Osteocyte (in vitro differentiated cells): ENCODE measurements at regions not wholly inside any gene's neighbourhood (a gene's known extent, or its start where the extent isn't known, plus 50 kb on each side); places are given as distances from the start of the nearest gene placed in this dataset.

Experiments
- DNase-seq: peaks from one replicate; pipeline ENCODE4 v3.0.0; 2021; ENCODE audit warnings: mixed read lengths; ENCODE audit not compliant: unreplicated experiment; ENCODE audit errors: extremely low spot score
- H3K27ac Mint-ChIP-seq: one replicate; pipeline ENCODE4 v1.8.0; 2021; ENCODE audit warnings: mild to moderate bottlenecking, mixed read lengths; ENCODE audit not compliant: unreplicated experiment
- H3K27me3 Mint-ChIP-seq: one replicate; pipeline ENCODE4 v1.8.0; 2021; ENCODE audit warnings: mixed read lengths; ENCODE audit not compliant: unreplicated experiment
- H3K36me3 Mint-ChIP-seq: one replicate; pipeline ENCODE4 v1.8.0; 2021; ENCODE audit warnings: mixed read lengths; ENCODE audit not compliant: unreplicated experiment
- H3K4me1 Mint-ChIP-seq: one replicate; pipeline ENCODE4 v1.8.0; 2021; ENCODE audit warnings: mixed read lengths; ENCODE audit not compliant: unreplicated experiment
- H3K4me3 Mint-ChIP-seq: one replicate; pipeline ENCODE4 v1.8.0; 2021; ENCODE audit warnings: mild to moderate bottlenecking, moderate library complexity, mixed read lengths; ENCODE audit not compliant: unreplicated experiment
- H3K9me3 Mint-ChIP-seq: one replicate; pipeline ENCODE4 v1.8.0; 2021; ENCODE audit warnings: mixed read lengths; ENCODE audit not compliant: unreplicated experiment
- TF ChIP-seq, protein P1 (sequence below): fragments of 200-600 bp; sonication (generic); IDR thresholded peaks from 2 replicates; pipeline ENCODE4 v1.5.0; 2021; ENCODE audit warnings: antibody characterized with exemption, mild to moderate bottlenecking, moderate library complexity

DNA sequence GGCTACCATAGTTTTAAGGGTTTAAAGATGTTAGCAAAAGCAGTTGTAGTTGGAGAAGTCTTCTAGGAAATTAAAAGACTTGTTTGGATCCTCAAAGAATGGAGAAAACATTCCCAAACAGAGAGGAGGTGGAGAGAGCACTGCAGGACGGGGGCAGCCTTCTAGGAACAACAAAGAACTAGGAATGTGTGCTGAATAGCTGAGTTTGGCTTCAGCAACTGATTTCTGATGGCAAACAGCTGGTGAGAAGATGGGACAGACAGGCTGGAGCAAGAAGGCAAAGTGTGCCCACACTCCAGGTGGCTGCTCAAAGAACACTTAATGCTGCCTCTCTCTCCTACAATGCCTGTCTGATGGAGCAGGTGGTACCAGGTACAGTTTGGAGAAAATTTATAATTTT is 1331.1 kb downstream of the ADGRL3 start:
- no peak for DNase-seq
- Mint-ChIP-seq H3K9me3 (no peaks in the 10 kb centered on the region), H3K27ac (no peak overlapping the region), H3K27me3 (no peaks in the 10 kb centered on the region), H3K4me3 (no peak overlapping the region), H3K36me3 (no peaks in the 10 kb centered on the region), H3K4me1 (no peaks in the 10 kb centered on the region)
- TF ChIP-seq, protein P1, sequence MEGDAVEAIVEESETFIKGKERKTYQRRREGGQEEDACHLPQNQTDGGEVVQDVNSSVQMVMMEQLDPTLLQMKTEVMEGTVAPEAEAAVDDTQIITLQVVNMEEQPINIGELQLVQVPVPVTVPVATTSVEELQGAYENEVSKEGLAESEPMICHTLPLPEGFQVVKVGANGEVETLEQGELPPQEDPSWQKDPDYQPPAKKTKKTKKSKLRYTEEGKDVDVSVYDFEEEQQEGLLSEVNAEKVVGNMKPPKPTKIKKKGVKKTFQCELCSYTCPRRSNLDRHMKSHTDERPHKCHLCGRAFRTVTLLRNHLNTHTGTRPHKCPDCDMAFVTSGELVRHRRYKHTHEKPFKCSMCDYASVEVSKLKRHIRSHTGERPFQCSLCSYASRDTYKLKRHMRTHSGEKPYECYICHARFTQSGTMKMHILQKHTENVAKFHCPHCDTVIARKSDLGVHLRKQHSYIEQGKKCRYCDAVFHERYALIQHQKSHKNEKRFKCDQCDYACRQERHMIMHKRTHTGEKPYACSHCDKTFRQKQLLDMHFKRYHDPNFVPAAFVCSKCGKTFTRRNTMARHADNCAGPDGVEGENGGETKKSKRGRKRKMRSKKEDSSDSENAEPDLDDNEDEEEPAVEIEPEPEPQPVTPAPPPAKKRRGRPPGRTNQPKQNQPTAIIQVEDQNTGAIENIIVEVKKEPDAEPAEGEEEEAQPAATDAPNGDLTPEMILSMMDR: no peak

DNA sequence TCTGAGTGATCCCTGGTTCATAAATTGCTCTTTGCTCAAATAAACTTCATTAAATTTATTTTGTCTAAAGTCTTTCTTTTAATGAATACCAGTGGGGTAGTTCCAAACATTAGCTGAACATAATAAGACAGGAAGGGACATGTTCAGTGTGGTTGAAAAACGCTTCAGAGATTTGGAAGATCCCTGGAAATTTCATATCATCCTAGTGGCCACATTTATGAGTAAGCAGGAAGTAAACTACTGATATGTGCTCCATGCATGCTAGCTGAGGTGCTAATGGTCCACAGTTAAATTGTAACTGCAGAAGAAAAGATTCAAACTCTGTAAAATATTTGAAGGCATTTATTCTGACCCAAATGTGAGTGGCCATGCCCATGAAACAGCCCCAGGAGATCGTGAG is 1328.7 kb downstream of the ADGRL3 start:
- Mint-ChIP-seq H3K36me3 (no peaks in the 10 kb centered on the region), H3K27me3 (no peaks in the 10 kb centered on the region), H3K4me1 (no peaks in the 10 kb centered on the region), H3K4me3 (no peak overlapping the region), H3K27ac (no peak overlapping the region), H3K9me3 (peaks cover 9% of the 10 kb centered on the region)
- DNase-seq: no peak
- TF ChIP-seq, protein P1: no peak

DNA sequence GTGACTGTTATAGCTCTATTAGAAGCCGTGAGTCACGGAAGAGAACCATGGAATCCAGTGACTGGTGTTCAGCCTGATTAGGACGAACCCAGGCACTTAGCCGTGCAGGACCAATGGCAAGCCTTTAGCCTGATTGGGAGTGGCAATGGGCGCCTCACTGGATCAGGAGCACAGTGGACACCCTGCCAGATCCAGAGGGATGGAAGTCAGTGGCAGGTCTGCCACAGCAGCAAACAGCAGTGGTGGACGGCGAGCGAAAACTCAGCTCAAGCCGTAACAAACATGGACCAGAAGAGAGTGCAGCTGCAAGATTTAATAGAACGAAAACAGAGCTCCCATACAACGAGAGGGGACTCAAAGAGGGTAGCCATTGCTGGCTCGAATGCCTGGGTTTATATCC is 1326.5 kb downstream of the ADGRL3 start:
- Mint-ChIP-seq H3K27me3 (no peaks in the 10 kb centered on the region), H3K27ac (no peak overlapping the region), H3K9me3 (peaks cover 10% of the 10 kb centered on the region), H3K4me1 (no peaks in the 10 kb centered on the region), H3K36me3 (no peaks in the 10 kb centered on the region), H3K4me3 (no peak overlapping the region)
- no peak for DNase-seq
- TF ChIP-seq, protein P1: no peak

DNA sequence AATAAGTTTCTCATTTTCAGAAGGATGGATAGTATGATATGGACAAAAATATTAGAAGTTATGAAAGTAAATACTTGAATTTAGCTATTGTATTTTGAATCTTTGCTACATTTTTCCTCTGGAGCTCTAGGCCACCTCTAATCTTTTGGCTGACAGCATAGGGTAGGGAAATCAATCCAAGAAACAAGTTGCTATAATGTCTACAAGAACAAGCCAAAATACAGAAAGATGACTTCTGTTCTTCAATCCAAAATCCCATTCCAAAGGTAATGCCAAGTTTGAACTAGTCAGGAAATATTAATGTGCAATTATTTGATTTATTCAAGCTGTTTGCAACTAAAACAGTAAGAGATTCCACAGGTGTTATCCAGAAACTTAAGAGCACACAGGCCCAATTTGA is 1323.1 kb downstream of the ADGRL3 start:
- no peaks in the 10 kb centered on the region for H3K36me3 Mint-ChIP-seq
- no peaks in the 10 kb centered on the region for H3K27me3 Mint-ChIP-seq
- DNase-seq: no peak
- no peak overlapping the region for H3K27ac Mint-ChIP-seq
- no peak overlapping the region for H3K4me3 Mint-ChIP-seq
- no peaks in the 10 kb centered on the region for H3K4me1 Mint-ChIP-seq
- peaks cover 10% of the 10 kb centered on the region for H3K9me3 Mint-ChIP-seq
- TF ChIP-seq, protein P1: no peak

DNA sequence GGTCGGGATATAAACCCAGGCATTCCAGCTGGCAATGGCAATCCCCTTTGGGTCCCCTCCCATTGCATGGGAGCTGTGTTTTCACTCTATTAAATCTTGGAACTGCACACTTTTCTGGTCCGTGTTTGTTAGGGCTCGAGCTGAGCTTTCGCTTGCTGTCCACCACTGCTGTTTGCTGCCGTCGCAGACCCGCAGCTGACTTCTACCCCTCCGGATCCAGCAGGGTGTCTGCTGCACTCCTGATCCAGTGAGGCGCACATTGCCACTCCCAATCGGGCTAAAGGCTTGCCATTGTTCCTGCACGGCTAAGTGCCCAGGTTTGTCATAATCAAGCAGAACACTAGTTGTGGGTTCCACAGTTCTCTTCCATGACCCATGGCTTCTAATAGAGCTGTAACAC is 1322.1 kb downstream of the ADGRL3 start:
- Mint-ChIP-seq H3K27ac (no peak overlapping the region), H3K36me3 (no peaks in the 10 kb centered on the region), H3K4me1 (no peaks in the 10 kb centered on the region), H3K4me3 (no peak overlapping the region), H3K27me3 (peaks cover 2% of the 10 kb centered on the region), H3K9me3 (peaks cover 10% of the 10 kb centered on the region)
- TF ChIP-seq, protein P1: no peak
- DNase-seq: no peak
